NT2/D1 (cell line): ENCODE measurements at regions not wholly inside any gene's neighbourhood (a gene's known extent, or its start where the extent isn't known, plus 50 kb on each side); places are given as distances from the start of the nearest gene placed in this dataset.

Experiments
- DNase-seq: peaks from one replicate; pipeline ENCODE4 v3.0.0-alpha.2; 2011; ENCODE audit warnings: low read depth, low spot score
- H3K27me3 ChIP-seq: 2 replicates; pipeline ENCODE4 v1.6.0; 2011; ENCODE audit warnings: mild to moderate bottlenecking; ENCODE audit not compliant: insufficient read length, insufficient read depth
- H3K36me3 ChIP-seq: 2 replicates; pipeline ENCODE4 v1.6.1; 2011; ENCODE audit warnings: mild to moderate bottlenecking, low read length, mixed read lengths; ENCODE audit not compliant: insufficient read depth, insufficient read length
- H3K4me1 ChIP-seq: 2 replicates; pipeline ENCODE4 v1.5.1; 2011; ENCODE audit not compliant: insufficient read depth, insufficient read length
- H3K4me3 ChIP-seq: 2 replicates; pipeline ENCODE4 v1.5.1; 2011; ENCODE audit warnings: low read depth; ENCODE audit not compliant: insufficient read length
- H3K9ac ChIP-seq: 2 replicates; pipeline ENCODE4 v1.6.0; 2011; ENCODE audit warnings: low read depth; ENCODE audit not compliant: insufficient read length
- H3K9me3 ChIP-seq: 2 replicates; pipeline ENCODE4 v1.5.1; 2011; ENCODE audit warnings: mild to moderate bottlenecking, low read length; ENCODE audit not compliant: insufficient read depth
- SUZ12 ChIP-seq: IDR thresholded peaks from 2 replicates; pipeline ENCODE4 v1.6.1; 2011; ENCODE audit not compliant: insufficient read length, insufficient read depth; ENCODE audit errors: extremely low read depth
- YY1 ChIP-seq: IDR thresholded peaks from 2 replicates; pipeline ENCODE4 v1.6.1; 2011; ENCODE audit not compliant: insufficient read length, insufficient read depth
- ZNF274 ChIP-seq: IDR thresholded peaks from 2 replicates; pipeline ENCODE4 v1.6.1; 2011; ENCODE audit warnings: mild to moderate bottlenecking, low read depth, low read length

DNA sequence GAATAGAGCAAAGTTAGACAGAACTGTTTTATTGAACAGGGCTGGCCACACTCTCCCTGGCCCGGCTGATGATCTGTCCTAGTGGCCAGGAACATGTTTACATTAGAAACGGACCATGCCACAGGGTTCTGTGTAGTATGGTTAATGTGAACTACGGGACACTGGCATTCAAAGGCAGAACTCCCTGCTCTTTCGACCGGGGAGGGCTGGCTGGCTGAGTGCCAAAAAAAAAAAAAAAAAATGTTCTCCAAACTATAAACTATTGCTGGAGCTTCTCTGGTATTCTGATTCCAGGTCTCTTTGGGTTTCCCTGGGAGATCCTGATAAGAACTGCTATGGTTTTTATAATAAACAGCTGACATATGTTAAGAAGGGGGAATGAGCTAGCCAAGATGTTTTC lies 1262.6 kb upstream of the SORCS1 start:
- no peaks in the 10 kb centered on the region for H3K4me1 ChIP-seq
- no peaks in the 10 kb centered on the region for H3K36me3 ChIP-seq
- H3K27me3 ChIP-seq = no peaks in the 10 kb centered on the region
- no peak for TF ChIP-seq SUZ12
- no peak for TF ChIP-seq YY1
- no peak for TF ChIP-seq ZNF274
- H3K9me3 ChIP-seq = no peaks in the 10 kb centered on the region
- H3K9ac ChIP-seq = no peak overlapping the region
- no peak for DNase-seq
- H3K4me3 ChIP-seq = no peak overlapping the region

DNA sequence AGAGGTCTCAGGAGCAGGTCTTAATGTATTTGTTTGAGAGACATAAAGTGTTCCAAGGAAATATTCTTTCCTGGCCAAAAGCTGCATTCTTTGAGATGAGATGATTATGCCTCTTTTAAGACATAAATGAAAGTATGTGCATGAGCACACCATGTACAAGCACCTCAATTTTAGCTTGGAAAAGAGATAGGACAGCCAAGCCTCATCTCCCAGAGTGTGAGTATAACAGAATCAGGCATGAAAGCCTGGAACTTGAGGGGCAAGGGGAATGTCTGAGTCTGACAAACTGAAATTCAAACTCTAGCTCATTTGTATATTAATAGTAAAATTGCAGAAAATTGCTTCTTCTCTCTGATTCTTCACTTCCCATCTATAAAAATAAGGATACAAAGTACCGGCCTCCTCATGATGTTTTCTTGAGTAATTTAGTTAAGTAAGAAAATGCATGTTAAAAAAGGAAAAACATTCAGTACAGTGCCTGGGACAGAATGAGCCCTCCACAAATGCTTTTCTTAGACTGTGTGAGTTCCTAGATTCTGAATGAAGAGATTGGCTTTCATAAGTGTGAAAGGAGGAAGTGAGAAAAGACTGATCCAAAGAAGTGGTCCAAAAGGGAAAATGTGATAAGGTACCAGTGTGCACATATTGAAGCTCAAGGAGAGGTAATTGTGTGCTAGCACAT lies 1260.9 kb upstream of the SORCS1 start:
- Histone ChIP-seq H3K4me1 (no peaks in the 10 kb centered on the region), H3K27me3 (no peaks in the 10 kb centered on the region), H3K9ac (no peak overlapping the region), H3K36me3 (no peaks in the 10 kb centered on the region), H3K4me3 (no peak overlapping the region), H3K9me3 (no peaks in the 10 kb centered on the region)
- no peak for DNase-seq
- TF ChIP-seq ZNF274 (no peak), SUZ12 (no peak), YY1 (no peak)

DNA sequence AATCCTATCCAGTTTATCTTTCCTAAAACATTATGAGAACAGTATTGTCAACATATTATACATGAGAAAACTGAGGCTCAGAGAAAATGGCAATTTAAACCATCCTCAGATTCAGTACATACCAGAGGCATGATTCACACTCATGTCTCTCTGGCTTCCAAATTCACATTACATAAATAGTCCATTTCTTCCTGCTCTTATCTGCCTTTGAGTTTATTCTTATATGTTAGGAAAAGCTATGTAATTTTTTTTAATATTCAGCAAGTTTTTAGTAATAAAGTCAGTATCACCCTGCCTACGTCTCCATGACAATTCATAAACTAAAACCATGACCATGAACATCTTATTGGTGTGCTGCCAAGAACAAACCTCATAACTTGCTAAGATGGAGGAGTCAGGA lies 1260.2 kb upstream of the SORCS1 start:
- DNase-seq = no peak
- no peaks in the 10 kb centered on the region for H3K9me3 ChIP-seq
- H3K9ac ChIP-seq = no peak overlapping the region
- H3K36me3 ChIP-seq = no peaks in the 10 kb centered on the region
- H3K4me3 ChIP-seq = no peak overlapping the region
- no peaks in the 10 kb centered on the region for H3K4me1 ChIP-seq
- H3K27me3 ChIP-seq = no peaks in the 10 kb centered on the region
- no peak for TF ChIP-seq ZNF274
- no peak for TF ChIP-seq YY1
- TF ChIP-seq SUZ12 = no peak

- no peak overlapping the region for H3K4me3 ChIP-seq
- DNase-seq = no peak
- no peaks in the 10 kb centered on the region for H3K9me3 ChIP-seq
- no peak for TF ChIP-seq SUZ12
- TF ChIP-seq ZNF274 = no peak
- no peak for TF ChIP-seq YY1
- no peaks in the 10 kb centered on the region for H3K36me3 ChIP-seq
- no peaks in the 10 kb centered on the region for H3K4me1 ChIP-seq
- no peak overlapping the region for H3K9ac ChIP-seq
- H3K27me3 ChIP-seq = no peaks in the 10 kb centered on the region
Measured at GRCh38 chr10:108422286-108422685, 1257.8 kb upstream of the SORCS1 start.

DNA sequence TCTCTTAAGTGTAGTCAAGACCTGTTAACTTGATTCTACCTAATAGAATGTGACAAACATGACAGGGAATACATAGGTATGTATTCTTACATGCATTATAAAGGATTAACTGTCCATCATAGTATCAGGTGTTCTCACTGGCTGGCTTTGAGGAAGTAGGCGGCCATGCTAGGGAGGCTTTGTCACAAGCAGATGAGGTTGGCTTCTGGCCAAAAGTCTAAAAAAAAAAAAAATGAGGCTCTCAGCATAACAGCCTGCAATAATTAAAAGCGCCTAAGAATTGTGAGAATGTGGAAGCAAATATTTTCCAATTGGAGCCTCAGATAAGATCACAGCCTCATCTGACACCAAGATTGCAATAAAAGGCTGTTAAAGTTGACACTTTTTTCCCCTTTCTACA lies 1256.8 kb upstream of the SORCS1 start:
- Histone ChIP-seq H3K9me3 (no peaks in the 10 kb centered on the region), H3K36me3 (no peaks in the 10 kb centered on the region), H3K9ac (no peak overlapping the region), H3K27me3 (no peaks in the 10 kb centered on the region), H3K4me1 (no peaks in the 10 kb centered on the region), H3K4me3 (no peak overlapping the region)
- TF ChIP-seq YY1 (no peak), SUZ12 (no peak), ZNF274 (no peak)
- DNase-seq = no peak

DNA sequence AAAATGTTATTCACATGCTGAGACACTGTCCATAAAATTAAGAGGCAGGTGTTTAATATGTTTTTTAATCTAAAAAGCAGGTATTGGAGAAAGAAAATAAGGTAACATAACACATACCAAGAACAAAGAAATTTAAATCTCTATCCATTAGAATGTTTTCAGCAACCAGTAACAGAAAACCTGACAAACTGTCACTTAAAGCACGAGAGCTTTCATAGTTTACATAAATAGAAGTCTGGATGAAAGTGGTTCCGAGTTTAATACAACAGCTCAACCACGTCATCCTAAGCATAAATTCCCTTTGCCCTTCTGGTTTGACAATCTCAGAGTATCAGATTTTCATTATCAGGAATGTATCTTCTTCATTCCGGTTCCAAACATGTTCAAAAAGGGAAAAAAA lies 1249.4 kb upstream of the SORCS1 start:
- no peak overlapping the region for H3K4me3 ChIP-seq
- TF ChIP-seq SUZ12 (no peak), ZNF274 (no peak), YY1 (no peak)
- DNase-seq = no peak
- H3K36me3 ChIP-seq = no peaks in the 10 kb centered on the region
- no peaks in the 10 kb centered on the region for H3K4me1 ChIP-seq
- no peaks in the 10 kb centered on the region for H3K27me3 ChIP-seq
- no peaks in the 10 kb centered on the region for H3K9me3 ChIP-seq
- no peak overlapping the region for H3K9ac ChIP-seq

DNA sequence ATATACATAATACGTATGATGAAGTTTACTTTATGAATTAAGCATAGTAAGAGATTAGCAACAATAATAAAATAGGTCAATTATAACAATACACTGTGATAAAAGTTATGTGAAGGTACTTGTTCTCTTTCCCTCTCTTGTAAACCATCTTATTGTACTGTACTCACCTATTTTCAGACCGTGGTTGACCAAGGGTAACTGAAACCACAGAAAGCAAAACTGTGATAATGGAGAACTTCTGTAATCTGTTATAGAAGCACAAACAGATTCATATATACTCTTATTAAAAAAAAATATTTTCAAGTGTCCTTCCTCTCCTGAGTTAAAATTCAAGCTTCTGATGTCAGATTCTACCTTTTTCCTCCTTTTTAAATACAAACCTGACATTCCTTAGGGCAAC lies 1247.8 kb upstream of the SORCS1 start:
- no peak for DNase-seq
- TF ChIP-seq SUZ12 = no peak
- TF ChIP-seq ZNF274 = no peak
- TF ChIP-seq YY1 = no peak
- H3K9me3 ChIP-seq = no peaks in the 10 kb centered on the region
- no peaks in the 10 kb centered on the region for H3K27me3 ChIP-seq
- H3K36me3 ChIP-seq = no peaks in the 10 kb centered on the region
- no peak overlapping the region for H3K4me3 ChIP-seq
- no peak overlapping the region for H3K9ac ChIP-seq
- H3K4me1 ChIP-seq = no peaks in the 10 kb centered on the region

DNA sequence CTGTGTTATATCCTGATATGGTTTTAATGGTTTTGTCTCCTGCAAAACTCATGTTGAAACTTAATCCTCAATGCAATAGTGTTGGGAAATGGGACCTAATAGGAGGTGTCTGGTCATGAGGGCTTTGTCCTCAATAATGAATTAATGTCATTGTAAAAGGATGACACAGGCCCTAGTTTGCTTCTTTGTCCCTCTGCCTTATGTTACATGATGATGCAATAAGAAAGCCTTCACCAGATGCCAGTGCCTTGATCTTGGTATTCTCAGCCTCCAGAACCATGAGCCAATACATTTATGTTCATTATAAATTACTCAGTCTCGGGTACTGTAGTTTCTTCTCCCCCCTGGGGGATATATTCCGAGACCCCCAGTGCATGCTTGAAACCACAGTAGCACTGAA lies 1247.4 kb upstream of the SORCS1 start:
- no peaks in the 10 kb centered on the region for H3K4me1 ChIP-seq
- no peak overlapping the region for H3K9ac ChIP-seq
- no peaks in the 10 kb centered on the region for H3K36me3 ChIP-seq
- no peaks in the 10 kb centered on the region for H3K27me3 ChIP-seq
- H3K4me3 ChIP-seq = no peak overlapping the region
- no peak for DNase-seq
- TF ChIP-seq ZNF274 (no peak), SUZ12 (no peak), YY1 (no peak)
- H3K9me3 ChIP-seq = no peaks in the 10 kb centered on the region
